ENCODE measurements at regions not wholly inside any gene's neighbourhood (a gene's known extent, or its start where the extent isn't known, plus 50 kb on each side); places are given as distances from the start of the nearest gene placed in this dataset.

- no peak for DNase-seq (ENCODE audit: extremely low read depth, low read depth, low spot score)
Measured at GRCh38 chr5:164002628-164003027, 497.2 kb downstream of the MAT2B start.

DNA sequence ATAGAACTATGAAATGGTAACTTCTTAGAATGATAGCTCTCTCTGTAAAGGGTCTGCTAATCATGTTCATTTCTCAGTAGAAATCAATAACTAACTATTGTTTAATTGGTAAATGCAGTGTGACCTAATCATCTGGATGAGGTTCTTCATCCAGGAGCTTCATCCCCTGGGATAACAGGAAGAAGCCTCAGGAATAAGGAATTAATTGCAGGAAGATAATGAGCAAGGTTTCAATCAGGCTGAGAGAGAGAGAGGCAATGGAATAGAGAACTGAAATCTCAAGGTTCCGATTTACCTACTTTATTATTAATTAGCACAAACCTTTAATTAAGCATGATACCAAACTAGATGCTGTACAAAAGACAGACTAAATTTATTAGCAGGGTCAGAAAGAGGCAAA, 499.7 kb downstream of the MAT2B start:
- DNase-seq (ENCODE audit: extremely low read depth, low read depth, low spot score), result no peak

GRCh38 chr5:164007064-164007463, 501.6 kb downstream of the MAT2B start:
- DNase-seq (ENCODE audit: extremely low read depth, low read depth, low spot score), result no peak

DNA sequence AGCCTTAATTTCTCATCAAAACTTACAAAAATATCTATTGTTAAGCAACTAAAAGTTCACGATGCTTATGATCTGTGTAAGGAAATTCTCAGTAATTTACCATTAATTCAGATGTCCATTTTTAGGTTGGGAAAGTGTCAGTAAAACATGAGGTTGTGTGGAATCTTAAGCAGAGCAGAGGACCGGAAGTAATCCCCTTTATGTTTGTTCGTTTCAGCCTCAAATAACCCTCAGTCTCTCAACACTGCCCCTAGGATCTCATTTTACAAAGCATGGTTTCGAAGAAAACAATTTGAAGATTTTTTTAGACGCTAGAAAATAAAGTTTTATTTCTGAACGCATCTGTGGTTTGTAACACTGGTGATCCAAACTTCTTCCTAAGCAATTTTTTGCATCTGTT, 504.2 kb downstream of the MAT2B start:
- no peak for DNase-seq (ENCODE audit: extremely low read depth, low read depth, low spot score)

DNA sequence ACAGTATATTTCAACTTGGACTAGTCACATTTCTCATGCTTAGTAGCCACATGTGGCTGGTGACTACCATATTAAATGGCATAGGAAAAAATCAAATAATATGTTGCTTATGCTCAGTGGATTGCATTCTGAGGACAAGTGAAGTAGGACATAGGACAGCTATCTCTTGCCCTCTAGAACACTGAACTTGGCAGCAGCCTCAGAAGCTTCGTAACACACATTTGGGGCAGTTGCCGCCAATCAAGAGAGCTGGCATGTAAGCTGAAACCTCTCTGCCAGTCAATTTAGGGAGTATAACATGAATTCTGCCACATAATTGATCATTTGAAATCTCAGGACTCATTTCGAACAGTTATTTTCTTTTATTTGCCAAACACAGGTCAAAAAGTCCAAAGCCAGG, 505.5 kb downstream of the MAT2B start:
- no peak for DNase-seq (ENCODE audit: extremely low read depth, low read depth, low spot score)

DNA sequence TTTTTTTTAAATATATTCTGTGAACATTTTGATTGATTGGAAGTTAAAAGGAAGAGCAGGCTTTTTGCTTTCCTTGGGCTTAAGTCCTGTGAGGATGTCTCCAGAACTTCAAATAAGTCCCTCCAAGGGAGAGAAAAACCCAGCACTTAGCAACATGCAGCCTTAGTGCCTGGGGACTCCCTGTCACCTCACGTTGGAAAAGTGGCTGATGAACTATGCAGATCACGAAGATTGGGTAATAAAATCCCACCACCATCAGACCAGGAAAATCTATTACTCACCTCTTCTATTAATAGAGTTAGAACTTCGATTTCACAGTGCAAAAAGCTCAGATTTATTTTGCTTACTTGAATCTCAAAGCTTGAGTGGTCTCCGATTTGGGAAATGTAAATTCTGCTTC, 507.0 kb downstream of the MAT2B start:
- no peak for DNase-seq (ENCODE audit: extremely low read depth, low read depth, low spot score)

GRCh38 chr5:164013077-164013670, 507.8 kb downstream of the MAT2B start:
- DNase-seq (ENCODE audit: extremely low read depth, low read depth, low spot score), result peak; percentile 88

DNA sequence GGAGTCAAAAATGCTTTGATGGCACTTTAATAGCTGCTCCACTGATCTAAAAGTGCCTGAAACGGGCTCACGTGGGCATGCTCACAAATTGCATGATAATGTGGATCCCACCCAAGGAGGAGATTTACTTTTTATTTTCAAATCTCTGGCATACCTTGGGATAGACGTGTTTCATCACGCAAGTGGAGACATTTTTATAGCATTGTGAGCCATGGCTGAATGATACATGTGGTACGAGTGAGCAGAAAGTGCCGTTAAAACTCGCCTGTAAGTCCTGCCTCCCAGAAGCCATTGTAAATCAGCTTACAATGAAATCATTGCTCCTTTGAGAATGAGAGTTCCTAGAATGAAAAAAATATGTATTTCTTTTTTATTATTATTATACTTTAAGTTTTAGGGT, 514.7 kb downstream of the MAT2B start:
- DNase-seq (ENCODE audit: extremely low read depth, low read depth, low spot score), result no peak

GRCh38 chr5:164027738-164028137, 522.3 kb downstream of the MAT2B start:
- DNase-seq (ENCODE audit: extremely low read depth, low read depth, low spot score), result no peak

- no peak for DNase-seq (ENCODE audit: extremely low read depth, low read depth, low spot score)
Measured at GRCh38 chr5:164038128-164038783, 532.8 kb downstream of the MAT2B start.

DNA sequence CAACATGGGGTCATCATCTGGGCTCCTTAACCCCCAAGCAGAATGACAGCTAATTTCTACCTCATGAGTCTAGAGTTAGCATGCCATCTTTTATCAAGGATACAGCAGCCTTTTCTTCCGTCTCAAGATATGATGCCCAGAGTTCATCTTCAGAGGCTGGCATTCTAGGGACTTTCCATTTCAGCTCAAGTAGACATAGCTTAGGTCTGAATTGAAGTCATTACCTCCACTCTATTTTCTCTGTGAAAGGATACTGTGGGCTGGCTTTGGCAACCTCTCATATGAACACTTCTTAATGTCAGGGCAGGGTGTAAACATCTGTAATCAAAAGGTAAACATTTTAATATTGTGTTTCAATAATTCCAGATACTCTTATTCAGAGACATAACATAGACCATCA, 535.7 kb downstream of the MAT2B start:
- DNase-seq (ENCODE audit: extremely low read depth, low read depth, low spot score), result no peak

- no peak for DNase-seq (ENCODE audit: extremely low read depth, low read depth, low spot score)
Measured at GRCh38 chr5:164048359-164048926, 543.0 kb downstream of the MAT2B start.

DNA sequence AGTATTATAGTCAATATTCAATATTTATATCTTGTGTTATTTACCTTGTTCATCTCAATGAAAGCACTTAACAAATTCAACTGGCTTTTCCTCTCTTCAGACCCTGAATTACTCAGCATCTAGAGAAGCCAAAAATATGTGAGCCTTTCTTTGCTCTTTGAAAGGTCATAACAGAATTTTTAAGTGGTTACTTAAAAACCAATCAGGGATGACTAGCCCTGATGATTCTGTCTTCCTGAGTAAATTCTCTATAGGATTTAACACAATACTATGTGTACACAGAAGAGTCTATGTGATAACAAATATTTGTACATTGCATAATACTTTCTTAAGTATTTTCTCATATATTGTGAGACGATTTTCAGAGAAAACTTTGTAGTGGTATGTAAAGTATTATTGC, 546.3 kb downstream of the MAT2B start:
- no peak for DNase-seq (ENCODE audit: extremely low read depth, low read depth, low spot score)

- no peak for DNase-seq (ENCODE audit: extremely low read depth, low read depth, low spot score)
Measured at GRCh38 chr5:164052536-164053093, 547.2 kb downstream of the MAT2B start.

- no peak for DNase-seq (ENCODE audit: extremely low read depth, low read depth, low spot score)
Measured at GRCh38 chr5:164053123-164053522, 547.7 kb downstream of the MAT2B start.

DNA sequence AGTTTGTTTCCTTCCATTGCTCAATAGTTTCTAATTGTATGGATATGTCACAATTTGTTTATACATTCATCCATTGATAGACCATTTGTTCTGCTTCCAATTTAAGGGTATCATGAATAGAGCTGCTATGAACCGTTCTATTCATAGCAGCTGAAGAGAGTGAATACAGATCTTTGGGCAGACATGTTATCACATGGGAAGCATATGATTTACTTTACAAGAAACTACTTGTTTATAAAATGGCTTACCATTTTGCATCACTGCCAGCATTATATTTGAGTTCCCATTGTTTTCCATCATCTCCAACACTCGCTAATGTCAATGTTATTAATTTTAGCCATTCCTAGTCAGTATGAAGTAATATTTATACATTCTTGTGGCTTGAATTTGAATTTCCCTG, 549.0 kb downstream of the MAT2B start:
- DNase-seq (ENCODE audit: extremely low read depth, low read depth, low spot score), result no peak

GRCh38 chr5:164057121-164057520, 551.7 kb downstream of the MAT2B start:
- DNase-seq (ENCODE audit: extremely low read depth, low read depth, low spot score), result no peak

DNA sequence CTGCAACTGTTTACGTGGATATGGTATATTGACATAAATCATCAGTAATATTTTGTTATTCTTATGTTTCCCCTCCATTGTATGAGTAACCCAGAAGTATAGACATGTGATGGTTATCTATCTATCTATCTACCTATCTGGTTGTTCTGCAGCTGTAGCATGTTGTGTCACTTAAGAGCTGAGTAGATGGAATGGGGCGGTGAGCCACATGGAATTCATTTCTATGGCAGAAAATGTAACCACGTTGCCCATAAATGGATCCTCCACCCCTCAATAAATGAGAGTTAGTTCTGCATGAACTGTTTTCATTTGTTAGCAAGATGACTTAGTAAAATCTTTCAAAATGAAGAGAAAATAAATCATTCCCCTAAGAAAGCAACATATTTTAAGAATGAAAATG, 553.2 kb downstream of the MAT2B start:
- no peak for DNase-seq (ENCODE audit: extremely low read depth, low read depth, low spot score)

GRCh38 chr5:164059471-164059870, 554.1 kb downstream of the MAT2B start:
- DNase-seq (ENCODE audit: extremely low read depth, low read depth, low spot score), result no peak

GRCh38 chr5:164060786-164061355, 555.5 kb downstream of the MAT2B start:
- DNase-seq (ENCODE audit: extremely low read depth, low read depth, low spot score), result no peak

- no peak for DNase-seq (ENCODE audit: extremely low read depth, low read depth, low spot score)
Measured at GRCh38 chr5:164062304-164062703, 556.9 kb downstream of the MAT2B start.

DNA sequence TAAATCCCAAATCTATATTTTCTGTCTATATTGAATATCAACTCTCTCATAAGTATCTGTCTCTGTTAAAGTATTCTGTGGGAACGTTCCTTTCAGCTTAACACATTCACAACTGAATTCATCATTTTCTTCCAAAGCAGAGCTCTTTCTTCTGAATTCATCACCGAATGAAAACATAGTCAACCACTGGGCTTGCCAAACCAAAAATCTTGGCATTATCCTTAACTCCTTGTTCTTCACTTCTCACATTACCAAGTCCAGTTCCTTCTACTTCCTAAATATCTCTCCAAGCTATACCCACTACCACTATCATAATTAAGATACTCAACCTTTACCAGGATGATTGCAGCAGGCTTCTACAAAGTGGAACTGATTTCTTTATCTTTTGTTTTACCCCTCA, 559.8 kb downstream of the MAT2B start:
- no peak for DNase-seq (ENCODE audit: extremely low read depth, low read depth, low spot score)
